ENCODE measurements at regions not wholly inside any gene's neighbourhood (a gene's known extent, or its start where the extent isn't known, plus 50 kb on each side); places are given as distances from the start of the nearest gene placed in this dataset.

DNA sequence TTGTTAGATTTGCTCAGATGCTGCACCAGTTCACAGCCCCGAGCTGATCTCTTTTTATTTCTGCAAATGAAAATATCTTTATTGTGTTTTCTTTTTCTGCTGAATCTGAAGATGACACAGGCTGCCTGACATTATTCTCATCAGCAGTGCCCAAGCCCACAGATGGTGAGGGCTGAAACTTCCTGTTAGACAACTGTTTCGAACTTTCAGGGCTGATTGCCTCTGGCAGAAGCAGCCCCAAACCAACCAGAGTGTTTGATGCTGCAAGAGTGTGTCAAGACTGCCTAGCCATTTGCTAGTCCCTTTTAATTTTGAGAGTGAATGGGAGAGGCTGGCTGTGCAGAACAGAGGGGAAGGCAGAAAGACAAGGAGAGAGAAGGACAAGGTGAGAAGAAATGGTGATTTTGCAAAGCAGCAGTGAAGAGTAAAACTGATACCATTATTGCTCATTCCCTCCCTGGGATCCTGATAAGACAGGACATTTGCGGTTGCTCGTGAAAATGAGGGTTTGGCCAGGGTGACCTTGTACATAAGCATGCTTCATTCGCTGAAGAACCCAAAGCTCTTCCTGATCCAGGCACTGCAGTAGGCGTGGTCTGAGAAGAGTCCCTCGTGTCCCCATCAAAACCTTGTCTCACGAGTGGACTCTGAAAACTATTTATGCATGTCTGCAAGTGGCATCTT is 77.2 kb downstream of the TMEM114 start:
- no peak for TF ChIP-seq EZH2phosphoT487 (IDR thresholded peaks at IDR 0.05)
- TF ChIP-seq EZH2 (IDR thresholded peaks at IDR 0.05), result no peak
- TF ChIP-seq, protein P1, sequence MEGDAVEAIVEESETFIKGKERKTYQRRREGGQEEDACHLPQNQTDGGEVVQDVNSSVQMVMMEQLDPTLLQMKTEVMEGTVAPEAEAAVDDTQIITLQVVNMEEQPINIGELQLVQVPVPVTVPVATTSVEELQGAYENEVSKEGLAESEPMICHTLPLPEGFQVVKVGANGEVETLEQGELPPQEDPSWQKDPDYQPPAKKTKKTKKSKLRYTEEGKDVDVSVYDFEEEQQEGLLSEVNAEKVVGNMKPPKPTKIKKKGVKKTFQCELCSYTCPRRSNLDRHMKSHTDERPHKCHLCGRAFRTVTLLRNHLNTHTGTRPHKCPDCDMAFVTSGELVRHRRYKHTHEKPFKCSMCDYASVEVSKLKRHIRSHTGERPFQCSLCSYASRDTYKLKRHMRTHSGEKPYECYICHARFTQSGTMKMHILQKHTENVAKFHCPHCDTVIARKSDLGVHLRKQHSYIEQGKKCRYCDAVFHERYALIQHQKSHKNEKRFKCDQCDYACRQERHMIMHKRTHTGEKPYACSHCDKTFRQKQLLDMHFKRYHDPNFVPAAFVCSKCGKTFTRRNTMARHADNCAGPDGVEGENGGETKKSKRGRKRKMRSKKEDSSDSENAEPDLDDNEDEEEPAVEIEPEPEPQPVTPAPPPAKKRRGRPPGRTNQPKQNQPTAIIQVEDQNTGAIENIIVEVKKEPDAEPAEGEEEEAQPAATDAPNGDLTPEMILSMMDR (IDR thresholded peaks at IDR 0.05), result no peak
- no peak overlapping the region for H3K4me3 Mint-ChIP-seq
- H3K4me3 ChIP-seq, result no peak overlapping the region
- no peak overlapping the region for H3K27ac Mint-ChIP-seq
- no peaks in the 10 kb centered on the region for H4K20me1 ChIP-seq (ENCODE audit: low read depth)
- no peaks in the 10 kb centered on the region for H3K4me1 Mint-ChIP-seq
- no peak overlapping the region for H3K27ac ChIP-seq
- no peak overlapping the region for H3K4me2 ChIP-seq
- H3K9me3 Mint-ChIP-seq, result no peaks in the 10 kb centered on the region
- H3K79me2 ChIP-seq (ENCODE audit: low read depth), result no peaks in the 10 kb centered on the region
- H3F3A ChIP-seq (ENCODE audit: low read depth), result no peaks in the 10 kb centered on the region
- no peak for DNase-seq (ENCODE audit: low spot score)
- peaks cover 6% of the 10 kb centered on the region for H3K27me3 Mint-ChIP-seq (ENCODE audit: insufficient read depth, low read depth)
- no peak overlapping the region for H3K9ac ChIP-seq
- H3K27me3 ChIP-seq, result peaks cover 39% of the 10 kb centered on the region
- H3K36me3 Mint-ChIP-seq, result no peaks in the 10 kb centered on the region
- no peaks in the 10 kb centered on the region for H3K4me1 ChIP-seq
- H2AFZ ChIP-seq (replicated peaks), result no peak overlapping the region
- H3K9me3 ChIP-seq (ENCODE audit: low read depth), result no peaks in the 10 kb centered on the region
- no peaks in the 10 kb centered on the region for H3K36me3 ChIP-seq

DNA sequence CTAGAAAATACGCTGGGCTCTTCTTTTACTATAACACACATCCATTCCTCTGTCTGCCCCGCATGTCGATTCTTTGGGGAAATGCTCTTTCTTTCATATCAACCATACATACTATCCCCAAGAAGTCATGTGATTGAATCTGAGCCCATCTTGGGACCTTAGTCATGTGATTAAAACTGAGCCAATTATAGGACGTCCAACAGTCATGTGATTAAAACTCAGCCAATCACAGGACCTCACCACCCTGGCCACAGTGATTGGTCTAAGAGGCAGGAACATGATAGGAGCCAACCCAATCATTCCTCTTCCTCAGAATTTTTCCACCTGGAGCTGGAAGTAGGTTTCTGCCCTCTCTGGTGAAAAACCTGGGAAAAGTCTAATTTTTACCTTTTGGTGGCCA is 78.8 kb downstream of the TMEM114 start:
- Histone ChIP-seq H3K27me3 (peaks cover 54% of the 10 kb centered on the region), H3K36me3 (no peaks in the 10 kb centered on the region), H4K20me1 (ENCODE audit: low read depth) (no peaks in the 10 kb centered on the region), H2AFZ (replicated peaks) (no peak overlapping the region), H3K4me3 (no peak overlapping the region), H3K4me2 (no peak overlapping the region), H3K9ac (no peak overlapping the region), H3K9me3 (ENCODE audit: low read depth) (no peaks in the 10 kb centered on the region), H3K27ac (no peak overlapping the region), H3K79me2 (ENCODE audit: low read depth) (no peaks in the 10 kb centered on the region), H3F3A (ENCODE audit: low read depth) (no peaks in the 10 kb centered on the region), H3K4me1 (no peaks in the 10 kb centered on the region)
- Mint-ChIP-seq H3K36me3 (no peaks in the 10 kb centered on the region), H3K4me3 (no peak overlapping the region), H3K27me3 (ENCODE audit: insufficient read depth, low read depth) (peaks cover 6% of the 10 kb centered on the region), H3K4me1 (no peaks in the 10 kb centered on the region), H3K9me3 (no peaks in the 10 kb centered on the region), H3K27ac (no peak overlapping the region)
- DNase-seq (ENCODE audit: low spot score), result no peak
- TF ChIP-seq, protein P1 (IDR thresholded peaks at IDR 0.05), result no peak
- TF ChIP-seq EZH2 (IDR thresholded peaks at IDR 0.05) (no peak), EZH2phosphoT487 (IDR thresholded peaks at IDR 0.05) (no peak)

DNA sequence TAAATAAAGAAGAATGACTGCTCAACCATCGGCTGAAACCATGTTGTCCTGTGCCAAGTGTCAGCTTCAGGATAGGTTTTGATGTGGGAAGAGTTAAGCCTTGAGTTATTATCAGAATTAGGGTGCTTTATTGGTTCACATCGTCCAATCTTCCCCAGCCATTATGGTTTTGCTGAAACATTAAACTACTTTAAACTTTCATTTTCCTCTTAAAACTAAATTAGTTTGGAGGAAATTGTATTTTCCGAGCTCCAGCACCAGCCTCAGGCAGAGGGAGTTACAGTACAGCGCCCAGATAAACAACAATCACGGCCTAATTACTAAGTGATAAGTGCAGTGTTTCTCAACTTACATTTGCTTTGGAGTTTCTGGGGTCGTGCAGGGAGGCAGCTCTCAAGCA is 80.2 kb downstream of the TMEM114 start:
- no peaks in the 10 kb centered on the region for H3K9me3 ChIP-seq (ENCODE audit: low read depth)
- Mint-ChIP-seq H3K4me3 (no peak overlapping the region), H3K27me3 (ENCODE audit: insufficient read depth, low read depth) (peaks cover 4% of the 10 kb centered on the region), H3K27ac (no peak overlapping the region), H3K4me1 (no peaks in the 10 kb centered on the region), H3K9me3 (no peaks in the 10 kb centered on the region), H3K36me3 (no peaks in the 10 kb centered on the region)
- no peak overlapping the region for H3K4me3 ChIP-seq
- H3K27ac ChIP-seq, result no peak overlapping the region
- TF ChIP-seq EZH2 (IDR thresholded peaks at IDR 0.05) (no peak), EZH2phosphoT487 (IDR thresholded peaks at IDR 0.05) (no peak)
- TF ChIP-seq, protein P1 (IDR thresholded peaks at IDR 0.05), result no peak
- DNase-seq (ENCODE audit: low spot score), result no peak
- peaks cover 67% of the 10 kb centered on the region for H3K27me3 ChIP-seq
- no peaks in the 10 kb centered on the region for H3K36me3 ChIP-seq
- H3K4me1 ChIP-seq, result no peaks in the 10 kb centered on the region
- H4K20me1 ChIP-seq (ENCODE audit: low read depth), result no peaks in the 10 kb centered on the region
- no peaks in the 10 kb centered on the region for H3F3A ChIP-seq (ENCODE audit: low read depth)
- H3K9ac ChIP-seq, result no peak overlapping the region
- no peaks in the 10 kb centered on the region for H3K79me2 ChIP-seq (ENCODE audit: low read depth)
- H3K4me2 ChIP-seq, result no peak overlapping the region
- no peak overlapping the region for H2AFZ ChIP-seq (replicated peaks)

All from neural progenitor cell (in vitro differentiated cells).